Heart right ventricle (tissue), 16 donors: ENCODE measurements at regions not wholly inside any gene's neighbourhood (a gene's known extent, or its start where the extent isn't known, plus 50 kb on each side); places are given as distances from the start of the nearest gene placed in this dataset.

Source experiments
- ATAC-seq, 8 donors: fragments of 200-7000 bp; cut with Tn5 transposase; one replicate each; pipeline ENCODE4 v1.9.1; 2020; ENCODE audit warnings: mild to moderate bottlenecking in 8 of 8, moderate library complexity in 8 of 8, moderate number of reproducible peaks in 1 of 8
- DNase-seq, 2 donors: peaks; one replicate each; pipeline ENCODE4 v3.0.0-alpha.2; 2020
- H3K27ac ChIP-seq, 10 donors: fragments of 200-600 bp; sonication (generic) in 2 of 10; one replicate each; pipeline versions ENCODE4 v1.5.0 to v1.8.0; 2020 to 2022; ENCODE audit warnings: mild to moderate bottlenecking in 3 of 10
- H3K27me3 ChIP-seq, 7 donors: fragments of 200-600 bp; one replicate each; pipeline ENCODE4 v1.8.0; 2021 to 2022; ENCODE audit warnings: mild to moderate bottlenecking in 2 of 7
- H3K36me3 ChIP-seq, 9 donors: fragments of 200-600 bp; sonication (generic) in 1 of 9; one replicate each; pipeline versions ENCODE4 v1.5.0 to v1.8.0; 2020 to 2022; ENCODE audit warnings: mild to moderate bottlenecking in 2 of 9
- H3K4me1 ChIP-seq, 9 donors: fragments of 200-600 bp; sonication (generic) in 1 of 9; one replicate each; pipeline versions ENCODE4 v1.5.0 to v1.8.0; 2020 to 2022; ENCODE audit warnings: mild to moderate bottlenecking in 4 of 9
- H3K4me3 ChIP-seq, 10 donors: fragments of 200-600 bp; sonication (generic) in 2 of 10; one replicate each; pipeline versions ENCODE4 v1.5.0 to v1.8.0; 2020 to 2022; ENCODE audit warnings: mild to moderate bottlenecking in 7 of 10, moderate library complexity in 2 of 10
- H3K9me3 ChIP-seq, 11 donors: fragments of 200-600 bp in 10 of 11; sonication (generic) in 2 of 11; one replicate each; pipeline versions ENCODE4 v1.5.0 to v1.8.0; 2013 to 2022; ENCODE audit warnings: mild to moderate bottlenecking in 2 of 11, control low read depth in 1 of 11, moderate library complexity in 1 of 11
- CTCF ChIP-seq, 9 donors: fragments of 200-600 bp; sonication (generic) in 2 of 9; IDR thresholded peaks; one replicate each; pipeline versions ENCODE4 v1.5.0 to v1.8.0; 2021 to 2022; ENCODE audit warnings: antibody characterized with exemption in 9 of 9, mild to moderate bottlenecking in 5 of 9, moderate library complexity in 1 of 9
- WGBS, 2 donors: extraction: QIAGEN DNeasy Blood & Tissue Kit; methylation state at CpG; one replicate each; pipeline ENCODE4 v1.1.7; 2013; ENCODE audit warnings: inconsistent platforms in 1 of 2; 5-methylcytosine and 5-hydroxymethylcytosine counted together
- intact Hi-C, 10 donors: fragments of 100-400 bp; cut with DNase I; formaldehyde crosslinking; loops; one replicate each; pipeline versions ENCODE4 v1.11.1 to v1.14.2; 2022
- donor health status: Arrhythmogenic right ventricular cardiomyopathy.
- donor health status: ischemic (EF 13 %, LVEDD 7.1; RV severe dilation, severe dysfunction).
- donor health status: healthy with polysubstance abuse.
- donor health status: DM: no; HTN: yes; CAD: no.
- donor health status: DM: no; HTN: no; CAD: no.
- donor health status: ischemic (EF 25% LVEDD 6.9; RV normal size, moderate dysfunction).
- donor health status: ischemic (EF 25% LVEDD 5.7; RV mildly dilated, moderate dysfunction).
- donor health status: healthy.
- donor health status: DM: yes; HTN: yes; CAD: no.
- donor health status: Ischemic cardiomyopathy.
- donor health status: ischemic (EF 35%, LVEDD 5.7; RV mildly dilated, moderate dysfunction).
- donor health status: nonischemic (EF 11% LVEDD 7.7; RV severe dilation, severe dysfunction).
- donor health status: DM: yes; HTN: yes; CAD: no.
- donor health status: PGD.
- donor health status: ischemic (EF 29% LVEDD 5.4; RV normal size, mild dysfunction).
- donor health status: nonischemic (EF 23%, LVEDD 6.1; RV moderate dilation, normal function).

- H3K4me1 ChIP-seq = no peaks in the 10 kb centered on the region
- DNase-seq (no peak), ATAC-seq (no peak)
- no peak overlapping the region for H3K27ac ChIP-seq
- intact Hi-C loops = loop anchor here in 1 of 10 donors (10.0 kb wide), 1 partner anchor 55 kb away; no protein-coding TSS in a partner anchor
- H3K4me3 ChIP-seq = no peak overlapping the region
- 81 to 85% methylated on average over 3 of the region's 3 CpGs for WGBS, 2 donors
- H3K36me3 ChIP-seq = no peaks in the 10 kb centered on the region
- H3K9me3 ChIP-seq = peaks cover 0 to 3% (median 0%) of the 10 kb centered on the region in 11 donors
- no peak for TF ChIP-seq CTCF (IDR thresholded peaks at IDR 0.05)
- H3K27me3 ChIP-seq = no peaks in the 10 kb centered on the region
Measured at GRCh38 chr7:84879570-84880325, 307.1 kb downstream of the SEMA3D start.

GRCh38 chr7:84877943-84878570, 308.8 kb downstream of the SEMA3D start:
- Histone ChIP-seq H3K4me3 (no peak overlapping the region), H3K36me3 (no peaks in the 10 kb centered on the region), H3K9me3 (no peaks in the 10 kb centered on the region), H3K27me3 (no peaks in the 10 kb centered on the region), H3K27ac (no peak overlapping the region), H3K4me1 (no peaks in the 10 kb centered on the region)
- intact Hi-C loops = no loop called here
- ATAC-seq (no peak), DNase-seq (no peak)
- 98% methylated on average over 1 of the region's 1 CpG for WGBS, 2 donors
- no peak for TF ChIP-seq CTCF (IDR thresholded peaks at IDR 0.05)

GRCh38 chr7:84876061-84876821, 310.6 kb downstream of the SEMA3D start:
- ATAC-seq = no peak
- no peaks in the 10 kb centered on the region for H3K36me3 ChIP-seq
- no peak overlapping the region for H3K27ac ChIP-seq
- intact Hi-C loops = no loop called here
- H3K9me3 ChIP-seq = no peaks in the 10 kb centered on the region
- H3K4me3 ChIP-seq = no peak overlapping the region
- no peaks in the 10 kb centered on the region for H3K27me3 ChIP-seq
- no peak for TF ChIP-seq CTCF (IDR thresholded peaks at IDR 0.05)
- WGBS, 2 donors = 95 to 96% methylated on average over 16 of the region's 16 CpGs
- no peak for DNase-seq
- no peaks in the 10 kb centered on the region for H3K4me1 ChIP-seq

- Histone ChIP-seq H3K4me1 (no peaks in the 10 kb centered on the region), H3K36me3 (no peaks in the 10 kb centered on the region), H3K9me3 (no peaks in the 10 kb centered on the region), H3K27me3 (no peaks in the 10 kb centered on the region), H3K4me3 (no peak overlapping the region), H3K27ac (no peak overlapping the region)
- ATAC-seq (no peak), DNase-seq (no peak)
- intact Hi-C loops = no loop called here
- WGBS, 2 donors = 86 to 93% methylated on average over 1 of the region's 1 CpG
- TF ChIP-seq CTCF (IDR thresholded peaks at IDR 0.05) = no peak
Measured at GRCh38 chr7:84865560-84865959, 321.3 kb downstream of the SEMA3D start.
